HG02678 (cell line): ENCODE measurements at regions not wholly inside any gene's neighbourhood (a gene's known extent, or its start where the extent isn't known, plus 50 kb on each side); places are given as distances from the start of the nearest gene placed in this dataset.

Source experiments
- ATAC-seq: cut with Tn5 transposase; IDR thresholded peaks from one replicate; pipeline ENCODE4 v1.9.1; 2021; ENCODE audit warnings: mild to moderate bottlenecking, moderate library complexity; ENCODE audit not compliant: unreplicated experiment

GRCh38 chr16:88282564-88283395 lies 100.0 kb upstream of the ZNF469 start:
- ATAC-seq, result no peak

- ATAC-seq, result no peak
These were observed 99.2 kb upstream of the ZNF469 start for GRCh38 chr16:88283596-88283995.

GRCh38 chr16:88284101-88284500 lies 98.7 kb upstream of the ZNF469 start:
- no peak for ATAC-seq

- ATAC-seq, result no peak
These were observed 97.9 kb upstream of the ZNF469 start for GRCh38 chr16:88284626-88285513.

GRCh38 chr16:88285514-88285822 lies 97.3 kb upstream of the ZNF469 start:
- ATAC-seq, result no peak

- no peak for ATAC-seq
These were observed 96.3 kb upstream of the ZNF469 start for GRCh38 chr16:88286301-88286923.

GRCh38 chr16:88287219-88287618 lies 95.5 kb upstream of the ZNF469 start:
- no peak for ATAC-seq

GRCh38 chr16:88288303-88288702 lies 94.5 kb upstream of the ZNF469 start:
- no peak for ATAC-seq

GRCh38 chr16:88289001-88289400 lies 93.8 kb upstream of the ZNF469 start:
- no peak for ATAC-seq

- no peak for ATAC-seq
These were observed 93.2 kb upstream of the ZNF469 start for GRCh38 chr16:88289561-88289960.

GRCh38 chr16:88289968-88290401 lies 92.8 kb upstream of the ZNF469 start:
- no peak for ATAC-seq

GRCh38 chr16:88290850-88291830 lies 91.6 kb upstream of the ZNF469 start:
- ATAC-seq, result no peak

- ATAC-seq, result no peak
These were observed 90.5 kb upstream of the ZNF469 start for GRCh38 chr16:88292007-88292970.

- no peak for ATAC-seq
These were observed 89.7 kb upstream of the ZNF469 start for GRCh38 chr16:88293097-88293496.

- no peak for ATAC-seq
These were observed 86.9 kb upstream of the ZNF469 start for GRCh38 chr16:88295671-88296436.

GRCh38 chr16:88296437-88297177 lies 86.2 kb upstream of the ZNF469 start:
- no peak for ATAC-seq

- ATAC-seq, result no peak
These were observed 85.5 kb upstream of the ZNF469 start for GRCh38 chr16:88297178-88297720.
